Adrenal gland (tissue), 5 donors: ENCODE measurements at regions not wholly inside any gene's neighbourhood (a gene's known extent, or its start where the extent isn't known, plus 50 kb on each side); places are given as distances from the start of the nearest gene placed in this dataset.

ENCODE experiments used
- POLR2A ChIP-seq, 2 donors: fragments of 450-650 bp; IDR thresholded peaks; one replicate each; pipeline ENCODE4 v1.6.1; 2017; ENCODE audit warnings: antibody characterized with exemption in 2 of 2, mild to moderate bottlenecking in 2 of 2, moderate library complexity in 1 of 2
- TF ChIP-seq, protein P1 (sequence below), 6 experiments: fragments of 450-650 bp in 4 of 6; fragments of 200-600 bp in 2 of 6; sonication (generic) in 1 of 6; IDR thresholded peaks; 1 replicate in 5 of 6; 2 replicates in 1 of 6; pipeline versions ENCODE4 v1.5.1 to v1.8.0; 2016 to 2021; ENCODE audit warnings: antibody characterized with exemption in 6 of 6, mild to moderate bottlenecking in 2 of 6, moderate library complexity in 1 of 6
- donor health status: DM: no; HTN: no; CAD: no.

DNA sequence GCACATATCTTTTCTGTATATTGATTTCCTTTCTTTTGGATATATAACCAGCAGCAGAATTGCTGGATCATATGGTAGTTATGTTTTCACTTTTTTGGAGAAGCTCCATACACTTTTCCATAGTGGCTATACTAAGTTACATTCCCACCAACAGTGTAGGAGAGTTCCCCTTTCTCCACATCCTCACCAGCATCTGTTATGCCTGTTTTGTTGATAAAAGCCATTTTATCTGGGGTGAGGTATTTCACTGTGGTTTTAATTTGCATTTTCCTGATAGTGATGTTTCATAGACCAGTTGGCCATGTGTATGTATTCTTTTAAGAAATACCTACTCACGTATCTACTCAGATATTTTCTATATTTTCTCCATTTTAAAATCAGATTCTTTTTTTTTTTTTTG, 419.3 kb upstream of the FAT3 start:
- no peak for TF ChIP-seq POLR2A (IDR thresholded peaks at IDR 0.05)
- TF ChIP-seq, protein P1, sequence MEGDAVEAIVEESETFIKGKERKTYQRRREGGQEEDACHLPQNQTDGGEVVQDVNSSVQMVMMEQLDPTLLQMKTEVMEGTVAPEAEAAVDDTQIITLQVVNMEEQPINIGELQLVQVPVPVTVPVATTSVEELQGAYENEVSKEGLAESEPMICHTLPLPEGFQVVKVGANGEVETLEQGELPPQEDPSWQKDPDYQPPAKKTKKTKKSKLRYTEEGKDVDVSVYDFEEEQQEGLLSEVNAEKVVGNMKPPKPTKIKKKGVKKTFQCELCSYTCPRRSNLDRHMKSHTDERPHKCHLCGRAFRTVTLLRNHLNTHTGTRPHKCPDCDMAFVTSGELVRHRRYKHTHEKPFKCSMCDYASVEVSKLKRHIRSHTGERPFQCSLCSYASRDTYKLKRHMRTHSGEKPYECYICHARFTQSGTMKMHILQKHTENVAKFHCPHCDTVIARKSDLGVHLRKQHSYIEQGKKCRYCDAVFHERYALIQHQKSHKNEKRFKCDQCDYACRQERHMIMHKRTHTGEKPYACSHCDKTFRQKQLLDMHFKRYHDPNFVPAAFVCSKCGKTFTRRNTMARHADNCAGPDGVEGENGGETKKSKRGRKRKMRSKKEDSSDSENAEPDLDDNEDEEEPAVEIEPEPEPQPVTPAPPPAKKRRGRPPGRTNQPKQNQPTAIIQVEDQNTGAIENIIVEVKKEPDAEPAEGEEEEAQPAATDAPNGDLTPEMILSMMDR (IDR thresholded peaks at IDR 0.05) = no peak
